WTC11 (cell line): ENCODE measurements at regions not wholly inside any gene's neighbourhood (a gene's known extent, or its start where the extent isn't known, plus 50 kb on each side); places are given as distances from the start of the nearest gene placed in this dataset.

Source experiments
- ATAC-seq: fragments of 200-7000 bp; cut with Tn5 transposase; 2 replicates; pipeline ENCODE4 v1.10.0; 2021; ENCODE audit warnings: mild to moderate bottlenecking, moderate library complexity
- CTCF ChIA-PET: fragments of 300-600 bp; sonication (Branson Sonifier 250); formaldehyde crosslinking; loops from one replicate; lab custom pipeline; 2021; ENCODE audit warnings: antibody characterized with exemption; lab: Charles Lee
- POLR2A ChIA-PET: fragments of 350-600 bp; sonication (Branson Sonifier 250); formaldehyde crosslinking; loops from one replicate; lab custom pipeline; 2021; ENCODE audit warnings: antibody characterized with exemption; lab: Charles Lee
- DNase-seq: peaks from one replicate; pipeline ENCODE4 v3.0.0; 2021; ENCODE audit warnings: low spot score
- H3K27ac Mint-ChIP-seq: 2 replicates; pipeline ENCODE4 v1.8.0; 2021; ENCODE audit warnings: mixed read lengths
- H3K27me3 Mint-ChIP-seq: 2 replicates; pipeline ENCODE4 v1.8.0; 2021; ENCODE audit warnings: low read depth, mild to moderate bottlenecking, moderate library complexity, mixed read lengths
- H3K36me3 Mint-ChIP-seq: 2 replicates; pipeline ENCODE4 v1.8.0; 2021; ENCODE audit warnings: mixed read lengths
- H3K4me1 Mint-ChIP-seq: 2 replicates; pipeline ENCODE4 v1.8.0; 2022; ENCODE audit warnings: mixed read lengths
- H3K4me3 Mint-ChIP-seq: 2 replicates; pipeline ENCODE4 v1.8.0; 2021; ENCODE audit warnings: mild to moderate bottlenecking, moderate library complexity, mixed read lengths
- H3K9me3 Mint-ChIP-seq: 2 replicates; pipeline ENCODE4 v1.8.0; 2021; ENCODE audit warnings: mixed read lengths
- ARID4B ChIP-seq: sonication (generic); formaldehyde crosslinking; IDR thresholded peaks from 2 replicates; pipeline ENCODE4 v1.8.0; 2023; ENCODE audit warnings: missing genetic modification reagents, mild to moderate bottlenecking, borderline replicate concordance
- CREM ChIP-seq: sonication (generic); formaldehyde crosslinking; IDR thresholded peaks from 2 replicates; pipeline ENCODE4 v1.8.1; 2022; ENCODE audit warnings: mild to moderate bottlenecking, missing genetic modification reagents, moderate library complexity
- CTCF ChIP-seq: fragments of 200-600 bp; IDR thresholded peaks from 2 replicates; pipeline ENCODE4 v1.8.0; 2022; ENCODE audit warnings: antibody characterized with exemption
- NFATC4 ChIP-seq: fragments of 250-450 bp; sonication (Bioruptor Pico); IDR thresholded peaks from 2 replicates; pipeline ENCODE4 v1.9.0; 2021; ENCODE audit warnings: mild to moderate bottlenecking
- NR1H2 ChIP-seq: sonication (generic); formaldehyde crosslinking; IDR thresholded peaks from 2 replicates; pipeline ENCODE4 v1.9.0; 2021; ENCODE audit warnings: mild to moderate bottlenecking, moderate library complexity, missing genetic modification reagents
- PRRX2 ChIP-seq: fragments of 250-450 bp; sonication (Bioruptor Pico); IDR thresholded peaks from 2 replicates; pipeline ENCODE4 v1.8.0; 2021; ENCODE audit warnings: mild to moderate bottlenecking
- RORB ChIP-seq: fragments of 250-450 bp; sonication (Bioruptor Pico); IDR thresholded peaks from 2 replicates; pipeline ENCODE4 v1.9.0; 2021; ENCODE audit warnings: mild to moderate bottlenecking
- TF ChIP-seq, protein P1 (sequence below): sonication (generic); formaldehyde crosslinking; IDR thresholded peaks from 2 replicates; pipeline ENCODE4 v1.8.1; 2022; ENCODE audit warnings: mild to moderate bottlenecking, moderate library complexity, missing genetic modification reagents
- TF ChIP-seq, protein P2 (sequence below): sonication (generic); formaldehyde crosslinking; IDR thresholded peaks from 2 replicates; pipeline ENCODE4 v1.8.0; 2022; ENCODE audit warnings: missing genetic modification reagents
- TF ChIP-seq, protein P3 (sequence below): sonication (generic); formaldehyde crosslinking; IDR thresholded peaks from 2 replicates; pipeline ENCODE4 v1.8.1; 2022; ENCODE audit warnings: low read depth, mild to moderate bottlenecking, moderate library complexity, missing genetic modification reagents, borderline replicate concordance
- TF ChIP-seq, protein P4 (sequence below): sonication (generic); formaldehyde crosslinking; IDR thresholded peaks from 2 replicates; pipeline ENCODE4 v1.8.1; 2023; ENCODE audit warnings: mild to moderate bottlenecking, missing genetic modification reagents, borderline replicate concordance

GRCh38 chr7:26074919-26075318 is 77.1 kb upstream of the NFE2L3 start (continued):
- TF ChIP-seq ARID4B (CRISPR knock-in tag) (no peak), PRRX2 (CRISPR knock-in tag) (no peak), NR1H2 (no peak)
- TF ChIP-seq, protein P1, sequence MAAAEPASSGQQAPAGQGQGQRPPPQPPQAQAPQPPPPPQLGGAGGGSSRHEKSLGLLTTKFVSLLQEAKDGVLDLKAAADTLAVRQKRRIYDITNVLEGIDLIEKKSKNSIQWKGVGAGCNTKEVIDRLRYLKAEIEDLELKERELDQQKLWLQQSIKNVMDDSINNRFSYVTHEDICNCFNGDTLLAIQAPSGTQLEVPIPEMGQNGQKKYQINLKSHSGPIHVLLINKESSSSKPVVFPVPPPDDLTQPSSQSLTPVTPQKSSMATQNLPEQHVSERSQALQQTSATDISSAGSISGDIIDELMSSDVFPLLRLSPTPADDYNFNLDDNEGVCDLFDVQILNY (CRISPR knock-in tag) = no peak
- TF ChIP-seq, protein P2, sequence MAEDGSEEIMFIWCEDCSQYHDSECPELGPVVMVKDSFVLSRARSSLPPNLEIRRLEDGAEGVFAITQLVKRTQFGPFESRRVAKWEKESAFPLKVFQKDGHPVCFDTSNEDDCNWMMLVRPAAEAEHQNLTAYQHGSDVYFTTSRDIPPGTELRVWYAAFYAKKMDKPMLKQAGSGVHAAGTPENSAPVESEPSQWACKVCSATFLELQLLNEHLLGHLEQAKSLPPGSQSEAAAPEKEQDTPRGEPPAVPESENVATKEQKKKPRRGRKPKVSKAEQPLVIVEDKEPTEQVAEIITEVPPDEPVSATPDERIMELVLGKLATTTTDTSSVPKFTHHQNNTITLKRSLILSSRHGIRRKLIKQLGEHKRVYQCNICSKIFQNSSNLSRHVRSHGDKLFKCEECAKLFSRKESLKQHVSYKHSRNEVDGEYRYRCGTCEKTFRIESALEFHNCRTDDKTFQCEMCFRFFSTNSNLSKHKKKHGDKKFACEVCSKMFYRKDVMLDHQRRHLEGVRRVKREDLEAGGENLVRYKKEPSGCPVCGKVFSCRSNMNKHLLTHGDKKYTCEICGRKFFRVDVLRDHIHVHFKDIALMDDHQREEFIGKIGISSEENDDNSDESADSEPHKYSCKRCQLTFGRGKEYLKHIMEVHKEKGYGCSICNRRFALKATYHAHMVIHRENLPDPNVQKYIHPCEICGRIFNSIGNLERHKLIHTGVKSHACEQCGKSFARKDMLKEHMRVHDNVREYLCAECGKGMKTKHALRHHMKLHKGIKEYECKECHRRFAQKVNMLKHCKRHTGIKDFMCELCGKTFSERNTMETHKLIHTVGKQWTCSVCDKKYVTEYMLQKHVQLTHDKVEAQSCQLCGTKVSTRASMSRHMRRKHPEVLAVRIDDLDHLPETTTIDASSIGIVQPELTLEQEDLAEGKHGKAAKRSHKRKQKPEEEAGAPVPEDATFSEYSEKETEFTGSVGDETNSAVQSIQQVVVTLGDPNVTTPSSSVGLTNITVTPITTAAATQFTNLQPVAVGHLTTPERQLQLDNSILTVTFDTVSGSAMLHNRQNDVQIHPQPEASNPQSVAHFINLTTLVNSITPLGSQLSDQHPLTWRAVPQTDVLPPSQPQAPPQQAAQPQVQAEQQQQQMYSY = no peak
- TF ChIP-seq, protein P3, sequence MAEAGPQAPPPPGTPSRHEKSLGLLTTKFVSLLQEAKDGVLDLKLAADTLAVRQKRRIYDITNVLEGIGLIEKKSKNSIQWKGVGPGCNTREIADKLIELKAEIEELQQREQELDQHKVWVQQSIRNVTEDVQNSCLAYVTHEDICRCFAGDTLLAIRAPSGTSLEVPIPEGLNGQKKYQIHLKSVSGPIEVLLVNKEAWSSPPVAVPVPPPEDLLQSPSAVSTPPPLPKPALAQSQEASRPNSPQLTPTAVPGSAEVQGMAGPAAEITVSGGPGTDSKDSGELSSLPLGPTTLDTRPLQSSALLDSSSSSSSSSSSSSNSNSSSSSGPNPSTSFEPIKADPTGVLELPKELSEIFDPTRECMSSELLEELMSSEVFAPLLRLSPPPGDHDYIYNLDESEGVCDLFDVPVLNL (CRISPR knock-in tag) = no peak
- TF ChIP-seq, all 79 proteins: peak for 0

DNA sequence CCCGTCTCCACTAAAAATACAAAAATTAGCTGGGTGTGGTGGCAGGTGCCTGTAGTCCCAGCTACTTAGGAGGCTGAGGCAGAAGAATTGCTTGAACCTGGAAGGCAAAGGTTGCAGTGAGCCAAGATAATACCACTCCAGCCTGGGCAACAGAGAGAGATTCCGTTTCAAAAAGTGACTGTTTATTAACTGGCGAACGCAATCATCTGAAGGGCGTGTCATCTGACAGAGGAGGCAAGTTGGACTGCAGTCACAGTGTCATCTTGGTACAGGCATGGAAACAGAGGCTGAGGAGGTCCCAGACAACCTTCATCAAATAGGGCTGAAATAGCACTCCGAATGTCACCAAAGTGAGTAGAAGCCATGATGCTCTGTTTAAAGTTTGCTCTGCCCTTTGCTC is 75.3 kb upstream of the NFE2L3 start:
- no peak for TF ChIP-seq CTCF
- TF ChIP-seq NFATC4 (CRISPR knock-in tag) = no peak
- TF ChIP-seq RORB = no peak
- TF ChIP-seq, protein P4, sequence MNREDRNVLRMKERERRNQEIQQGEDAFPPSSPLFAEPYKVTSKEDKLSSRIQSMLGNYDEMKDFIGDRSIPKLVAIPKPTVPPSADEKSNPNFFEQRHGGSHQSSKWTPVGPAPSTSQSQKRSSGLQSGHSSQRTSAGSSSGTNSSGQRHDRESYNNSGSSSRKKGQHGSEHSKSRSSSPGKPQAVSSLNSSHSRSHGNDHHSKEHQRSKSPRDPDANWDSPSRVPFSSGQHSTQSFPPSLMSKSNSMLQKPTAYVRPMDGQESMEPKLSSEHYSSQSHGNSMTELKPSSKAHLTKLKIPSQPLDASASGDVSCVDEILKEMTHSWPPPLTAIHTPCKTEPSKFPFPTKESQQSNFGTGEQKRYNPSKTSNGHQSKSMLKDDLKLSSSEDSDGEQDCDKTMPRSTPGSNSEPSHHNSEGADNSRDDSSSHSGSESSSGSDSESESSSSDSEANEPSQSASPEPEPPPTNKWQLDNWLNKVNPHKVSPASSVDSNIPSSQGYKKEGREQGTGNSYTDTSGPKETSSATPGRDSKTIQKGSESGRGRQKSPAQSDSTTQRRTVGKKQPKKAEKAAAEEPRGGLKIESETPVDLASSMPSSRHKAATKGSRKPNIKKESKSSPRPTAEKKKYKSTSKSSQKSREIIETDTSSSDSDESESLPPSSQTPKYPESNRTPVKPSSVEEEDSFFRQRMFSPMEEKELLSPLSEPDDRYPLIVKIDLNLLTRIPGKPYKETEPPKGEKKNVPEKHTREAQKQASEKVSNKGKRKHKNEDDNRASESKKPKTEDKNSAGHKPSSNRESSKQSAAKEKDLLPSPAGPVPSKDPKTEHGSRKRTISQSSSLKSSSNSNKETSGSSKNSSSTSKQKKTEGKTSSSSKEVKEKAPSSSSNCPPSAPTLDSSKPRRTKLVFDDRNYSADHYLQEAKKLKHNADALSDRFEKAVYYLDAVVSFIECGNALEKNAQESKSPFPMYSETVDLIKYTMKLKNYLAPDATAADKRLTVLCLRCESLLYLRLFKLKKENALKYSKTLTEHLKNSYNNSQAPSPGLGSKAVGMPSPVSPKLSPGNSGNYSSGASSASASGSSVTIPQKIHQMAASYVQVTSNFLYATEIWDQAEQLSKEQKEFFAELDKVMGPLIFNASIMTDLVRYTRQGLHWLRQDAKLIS (CRISPR knock-in tag) = no peak
- no peak for TF ChIP-seq CREM
- DNase-seq (no peak), ATAC-seq (no peak)
- H3K4me1 Mint-ChIP-seq = peaks cover 29% of the 10 kb centered on the region
- H3K36me3 Mint-ChIP-seq = no peaks in the 10 kb centered on the region
- no peak overlapping the region for H3K27ac Mint-ChIP-seq
- H3K4me3 Mint-ChIP-seq = no peak overlapping the region
- H3K27me3 Mint-ChIP-seq = no peaks in the 10 kb centered on the region; the same call in 1 of the 2 replicates
- no peaks in the 10 kb centered on the region for H3K9me3 Mint-ChIP-seq
- POLR2A ChIA-PET = no interaction called here
- CTCF ChIA-PET = no interaction called here
